ENCODE measurements at regions not wholly inside any gene's neighbourhood (a gene's known extent, or its start where the extent isn't known, plus 50 kb on each side); places are given as distances from the start of the nearest gene placed in this dataset.

DNA sequence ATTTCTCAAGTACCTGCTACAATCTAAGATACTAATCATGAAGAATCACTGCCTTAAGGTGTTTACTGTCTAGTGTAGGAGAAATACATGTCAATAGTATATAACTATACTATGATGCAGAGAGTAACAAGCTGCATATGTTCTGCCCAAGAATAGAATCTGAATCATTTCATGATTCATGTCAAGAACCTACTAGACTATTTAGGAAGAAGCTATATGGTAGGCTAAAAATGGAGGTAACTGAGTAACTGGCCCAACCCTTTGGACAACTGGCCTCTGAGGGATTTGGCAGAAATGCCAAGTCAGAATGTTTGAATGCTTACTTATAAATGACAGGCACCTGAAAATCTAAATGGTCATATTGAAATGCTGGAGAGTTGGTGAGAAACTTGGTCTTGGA is 59.9 kb upstream of the DGKG start:
- Histone ChIP-seq H3K4me1 (peaks cover 0 to 13% (median 0%) of the 10 kb centered on the region in 4 donors), H3K4me3 (no peak overlapping the region), H3K9me3 (no peaks in the 10 kb centered on the region), H3K27ac (no peak overlapping the region), H3K36me3 (no peaks in the 10 kb centered on the region), H3K27me3 (no peaks in the 10 kb centered on the region)
- no peak for DNase-seq (ENCODE audit: low spot score in 2 of 2)
- TF ChIP-seq, protein P1, sequence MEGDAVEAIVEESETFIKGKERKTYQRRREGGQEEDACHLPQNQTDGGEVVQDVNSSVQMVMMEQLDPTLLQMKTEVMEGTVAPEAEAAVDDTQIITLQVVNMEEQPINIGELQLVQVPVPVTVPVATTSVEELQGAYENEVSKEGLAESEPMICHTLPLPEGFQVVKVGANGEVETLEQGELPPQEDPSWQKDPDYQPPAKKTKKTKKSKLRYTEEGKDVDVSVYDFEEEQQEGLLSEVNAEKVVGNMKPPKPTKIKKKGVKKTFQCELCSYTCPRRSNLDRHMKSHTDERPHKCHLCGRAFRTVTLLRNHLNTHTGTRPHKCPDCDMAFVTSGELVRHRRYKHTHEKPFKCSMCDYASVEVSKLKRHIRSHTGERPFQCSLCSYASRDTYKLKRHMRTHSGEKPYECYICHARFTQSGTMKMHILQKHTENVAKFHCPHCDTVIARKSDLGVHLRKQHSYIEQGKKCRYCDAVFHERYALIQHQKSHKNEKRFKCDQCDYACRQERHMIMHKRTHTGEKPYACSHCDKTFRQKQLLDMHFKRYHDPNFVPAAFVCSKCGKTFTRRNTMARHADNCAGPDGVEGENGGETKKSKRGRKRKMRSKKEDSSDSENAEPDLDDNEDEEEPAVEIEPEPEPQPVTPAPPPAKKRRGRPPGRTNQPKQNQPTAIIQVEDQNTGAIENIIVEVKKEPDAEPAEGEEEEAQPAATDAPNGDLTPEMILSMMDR (IDR thresholded peaks at IDR 0.05) = no peak
- no peak for TF ChIP-seq EP300 (IDR thresholded peaks at IDR 0.05)
- TF ChIP-seq POLR2A (IDR thresholded peaks at IDR 0.05) = no peak

DNA sequence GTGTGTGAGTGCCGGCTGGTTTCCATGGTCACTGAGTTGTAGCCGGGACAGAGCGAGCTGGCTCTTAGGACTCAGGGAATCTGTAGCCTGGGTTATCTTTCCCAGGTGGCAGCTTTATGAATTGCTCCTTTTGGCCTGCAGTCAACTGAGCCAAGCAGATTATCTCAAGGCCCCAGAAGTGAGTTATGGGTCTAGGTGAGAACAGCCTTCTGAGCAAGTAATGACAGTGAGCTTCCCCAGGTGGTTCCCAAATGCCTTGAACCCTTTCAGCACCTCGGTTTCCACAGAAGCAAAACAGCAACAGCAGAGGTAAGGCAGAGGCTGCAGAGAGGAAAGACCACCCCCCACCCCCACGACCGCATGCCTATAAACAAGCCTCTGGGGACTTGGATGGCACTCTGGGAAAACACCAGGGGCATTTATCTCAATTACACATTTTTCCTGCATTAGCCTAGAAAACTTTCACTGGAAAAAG is 56.7 kb upstream of the DGKG start:
- H3K4me1 ChIP-seq = peaks cover 0 to 13% (median 7%) of the 10 kb centered on the region in 4 donors
- no peak overlapping the region for H3K27ac ChIP-seq
- no peaks in the 10 kb centered on the region for H3K27me3 ChIP-seq
- no peaks in the 10 kb centered on the region for H3K36me3 ChIP-seq
- H3K4me3 ChIP-seq = no peak overlapping the region
- WGBS, 2 donors = 40 to 46% methylated on average over 6 of the region's 6 CpGs
- TF ChIP-seq EP300 (IDR thresholded peaks at IDR 0.05) (no peak), POLR2A (IDR thresholded peaks at IDR 0.05) (no peak)
- TF ChIP-seq, protein P1 (IDR thresholded peaks at IDR 0.05) = no peak
- H3K9me3 ChIP-seq = no peaks in the 10 kb centered on the region
- no peak for DNase-seq (ENCODE audit: low spot score in 2 of 2)

DNA sequence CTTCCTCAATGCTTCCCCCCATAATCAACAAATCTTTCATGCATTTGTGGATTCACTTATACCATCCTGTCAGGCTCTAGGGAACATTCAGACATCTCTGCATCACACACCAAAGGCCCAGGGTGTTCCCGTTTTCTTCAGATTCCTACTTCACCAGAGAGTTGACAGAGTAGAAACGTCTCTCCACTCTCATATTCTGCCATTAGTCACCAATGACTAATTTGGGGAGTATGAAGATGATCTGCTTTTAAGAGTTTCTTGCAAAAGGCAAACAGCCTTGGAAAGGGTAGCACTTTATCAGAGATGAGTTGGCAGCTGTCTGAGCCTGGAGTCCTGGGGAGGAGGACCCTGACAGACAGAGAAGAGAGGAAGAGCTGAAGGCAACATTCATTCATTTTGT is 55.8 kb upstream of the DGKG start:
- TF ChIP-seq, protein P1 (IDR thresholded peaks at IDR 0.05) = no peak
- 53 to 79% methylated on average over 2 of the region's 2 CpGs for WGBS, 2 donors
- Histone ChIP-seq H3K36me3 (no peaks in the 10 kb centered on the region), H3K4me3 (no peak overlapping the region), H3K27ac (no peak overlapping the region), H3K9me3 (no peaks in the 10 kb centered on the region), H3K4me1 (peaks cover 0 to 22% (median 11%) of the 10 kb centered on the region in 4 donors), H3K27me3 (no peaks in the 10 kb centered on the region)
- DNase-seq (ENCODE audit: low spot score in 2 of 2) = no peak

DNA sequence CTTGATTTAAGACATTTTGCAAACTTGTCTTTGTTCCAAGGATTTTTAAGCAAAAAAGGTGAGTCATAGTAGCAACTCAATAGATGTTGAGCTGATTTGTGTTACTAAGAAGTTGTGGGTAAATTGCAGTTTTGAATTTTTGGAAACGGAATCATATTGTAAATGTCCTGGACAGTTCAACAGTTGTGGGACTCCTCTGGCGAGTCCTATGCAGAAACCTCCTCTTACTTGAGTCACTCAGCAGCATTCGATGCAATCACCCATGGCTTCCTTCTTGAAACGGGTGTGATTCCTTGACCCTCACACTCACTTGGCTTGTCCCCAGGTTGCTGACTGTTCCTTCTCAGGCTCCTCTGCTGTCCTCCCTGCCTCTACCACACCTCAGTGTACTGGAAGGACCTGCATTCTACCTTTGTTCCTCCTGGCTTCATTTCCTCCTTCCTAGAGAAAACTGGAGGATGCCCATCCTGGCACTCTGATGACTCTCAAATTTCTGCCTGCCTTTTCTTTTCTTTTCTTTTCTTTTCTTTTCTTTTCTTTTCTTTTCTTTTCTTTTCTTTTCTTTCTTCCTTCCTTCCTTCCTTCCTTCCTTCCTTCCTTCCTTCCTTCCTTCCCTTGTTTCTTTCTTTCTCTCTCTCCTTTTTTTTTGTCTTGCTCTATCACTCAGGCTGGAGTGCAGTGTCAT is 52.8 kb upstream of the DGKG start:
- Histone ChIP-seq H3K4me1 (peaks cover 0 to 22% (median 11%) of the 10 kb centered on the region in 4 donors), H3K27ac (no peak overlapping the region), H3K4me3 (no peak overlapping the region), H3K27me3 (no peaks in the 10 kb centered on the region), H3K9me3 (no peaks in the 10 kb centered on the region), H3K36me3 (no peaks in the 10 kb centered on the region)
- no peak for DNase-seq (ENCODE audit: low spot score in 2 of 2)
- WGBS, 2 donors = 58 to 61% methylated on average over 4 of the region's 4 CpGs
- TF ChIP-seq POLR2A (IDR thresholded peaks at IDR 0.05) = no peak
- TF ChIP-seq, protein P1 (IDR thresholded peaks at IDR 0.05) = no peak

DNA sequence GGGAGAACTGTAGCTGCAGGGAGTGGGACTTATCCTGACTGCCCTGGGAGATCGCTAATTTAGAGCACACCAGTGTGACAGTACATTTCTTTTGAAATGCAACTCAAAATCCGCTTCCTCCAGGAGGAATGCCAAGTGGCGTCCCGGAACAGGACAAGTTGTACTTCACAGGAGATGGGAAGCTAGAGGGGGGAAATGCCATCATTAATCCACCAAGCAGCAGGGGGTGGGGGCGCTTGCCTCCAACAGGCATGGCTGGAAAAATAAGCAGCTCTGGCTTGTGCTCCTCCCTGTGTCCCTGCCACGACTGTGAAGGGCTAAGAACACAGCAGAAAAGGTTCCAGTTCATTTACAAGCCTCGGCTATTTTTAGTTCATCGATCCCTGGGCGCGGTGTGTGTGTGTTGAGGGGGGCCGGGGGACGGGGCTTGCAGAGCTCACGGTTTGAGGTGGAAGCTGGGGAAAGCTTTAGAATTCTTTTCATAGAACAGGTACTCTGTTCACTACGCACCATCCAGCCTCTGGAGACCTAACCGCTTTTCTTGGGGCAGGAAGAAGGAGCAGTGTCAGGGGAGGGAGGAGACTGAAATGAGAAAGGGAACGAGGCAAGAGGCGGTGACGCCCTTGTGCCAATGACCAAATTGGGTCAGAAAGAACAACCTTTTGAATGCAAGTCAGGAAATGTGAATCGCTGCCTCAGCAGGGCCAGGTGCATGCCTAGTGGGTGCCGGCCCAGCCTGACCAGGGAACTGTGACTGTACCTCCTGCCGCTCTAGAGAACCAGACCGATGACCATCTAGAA is 51.8 kb upstream of the DGKG start:
- no peaks in the 10 kb centered on the region for H3K36me3 ChIP-seq
- WGBS, 2 donors = 7 to 8% methylated on average over 22 of the region's 22 CpGs
- H3K4me1 ChIP-seq = peaks cover 0 to 22% (median 11%) of the 10 kb centered on the region in 4 donors
- TF ChIP-seq POLR2A (IDR thresholded peaks at IDR 0.05) (no peak), EP300 (IDR thresholded peaks at IDR 0.05) (peak in 1 of 2 donors; percentile 52)
- H3K9me3 ChIP-seq = no peaks in the 10 kb centered on the region
- no peaks in the 10 kb centered on the region for H3K27me3 ChIP-seq
- H3K27ac ChIP-seq = peak overlapping the region in 3 of 4 donors; percentile 21 to 67 (median 55)
- peak; percentile 27 to 43 for DNase-seq (ENCODE audit: low spot score in 2 of 2)
- peak overlapping the region; percentile 15 to 41 (median 33) for H3K4me3 ChIP-seq

All from tibial nerve (tissue), 4 donors.